ENCODE measurements at regions not wholly inside any gene's neighbourhood (a gene's known extent, or its start where the extent isn't known, plus 50 kb on each side); places are given as distances from the start of the nearest gene placed in this dataset.

GRCh38 chrX:146994163-146994562, 179.6 kb upstream of the CXorf51A start:
- TF ChIP-seq CTCF (conservative IDR thresholded peaks at IDR 0.05; ENCODE audit: low read length) (no peak), EZH2phosphoT487 (IDR thresholded peaks at IDR 0.05; ENCODE audit: borderline replicate concordance, low read depth, low read length) (no peak)
